Pancreas (tissue), 10 donors: ENCODE measurements at regions not wholly inside any gene's neighbourhood (a gene's known extent, or its start where the extent isn't known, plus 50 kb on each side); places are given as distances from the start of the nearest gene placed in this dataset.
A peak's percentile ranks its signal among the peaks of the same experiment; 100 is the strongest.
"Not testable (repeated sequence)": the region's sequence is repeated elsewhere in the genome, so short reads cannot be mapped to it uniquely, and the experiment has no call there.

Source experiments
- ATAC-seq, 4 donors: fragments of 200-7000 bp; cut with Tn5 transposase; one replicate each; pipeline versions ENCODE4 v1.8.0 to v1.9.1; 2020; ENCODE audit warnings: mild to moderate bottlenecking in 4 of 4, moderate library complexity in 4 of 4
- DNase-seq, 6 donors: peaks; one replicate each; pipeline ENCODE4 v3.0.0-alpha.2; 2020
- FAIRE-seq: peaks from 2 replicates; lab custom pipeline; 2012; peaks lifted over from hg19 to GRCh38; lab: Jason Lieb, UNC
- H3K27ac ChIP-seq, 4 donors: fragments of 200-600 bp; sonication (generic); 1 replicate in 3 of 4; 2 replicates in 1 of 4; pipeline versions ENCODE4 v1.5.0 to v1.8.0; 2020
- H3K27me3 ChIP-seq, 4 donors: fragments of 200-600 bp; one replicate each; pipeline ENCODE4 v1.8.0; 2021
- H3K36me3 ChIP-seq, 3 donors: fragments of 200-600 bp; sonication (generic) in 1 of 3; one replicate each; pipeline versions ENCODE4 v1.5.0 to v1.8.0; 2020 to 2021
- H3K4me1 ChIP-seq, 3 donors: fragments of 200-600 bp; one replicate each; pipeline ENCODE4 v1.8.0; 2021
- H3K4me3 ChIP-seq, 4 donors: fragments of 200-600 bp; sonication (generic) in 2 of 4; one replicate each; pipeline versions ENCODE4 v1.5.0 to v1.8.0; 2020 to 2021
- H3K9me3 ChIP-seq, 4 donors: fragments of 200-600 bp; one replicate each; pipeline ENCODE4 v1.8.0; 2021
- CTCF ChIP-seq, 4 donors: fragments of 200-600 bp; sonication (generic) in 3 of 4; IDR thresholded peaks; one replicate each; pipeline versions ENCODE4 v1.5.0 to v1.8.0; 2021; ENCODE audit warnings: antibody characterized with exemption in 4 of 4
- WGBS, 2 donors: extraction: QIAGEN DNeasy Blood & Tissue Kit; methylation state at CpG; one replicate each; pipeline ENCODE4 v1.1.7; 2013; 5-methylcytosine and 5-hydroxymethylcytosine counted together
- intact Hi-C, 3 donors: fragments of 100-400 bp; cut with DNase I; formaldehyde crosslinking; loops; one replicate each; pipeline versions ENCODE4 v1.11.1 to v1.14.2; 2022
- donor health status: healthy with polysubstance abuse.
- donor health status: DM: no; HTN: no; CAD: no; lungs with moderate emphysema.
- donor health status: DM: no; HTN: no; CAD: no.
- donor health status: control.
- donor health status: control.
- donor health status: Bipolar disorder and iron deficiency.
- donor health status: DM: yes; HTN: yes; CAD: no.
- donor health status: DM: no; HTN: no; CAD: no.
- donor health status: DM: no; HTN: no; CAD: no.
- donor health status: DM: yes; HTN: yes; CAD: no.

DNA sequence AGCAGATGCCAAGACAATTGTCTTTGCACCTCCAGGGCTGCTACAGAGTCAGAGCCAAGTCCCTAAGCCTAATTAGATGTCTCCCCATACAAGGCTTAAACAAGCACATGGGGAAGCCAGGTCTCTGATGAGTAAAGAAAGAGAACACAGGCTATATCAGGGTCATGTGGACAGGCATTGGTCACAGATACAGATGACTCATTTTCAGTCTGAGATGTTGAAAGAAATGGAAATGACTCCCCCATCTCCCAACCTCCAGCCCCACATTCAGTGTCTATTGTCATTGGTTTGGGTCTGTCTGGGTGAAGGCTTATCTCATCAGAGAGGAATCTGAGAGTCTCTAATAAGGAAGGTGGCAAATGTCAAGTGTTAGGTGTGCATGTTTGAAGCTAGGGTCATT lies 290.1 kb upstream of the KIAA1217 start:
- Histone ChIP-seq H3K4me1 (no peaks in the 10 kb centered on the region), H3K36me3 (no peaks in the 10 kb centered on the region), H3K4me3 (no peak overlapping the region), H3K27ac (no peak overlapping the region), H3K9me3 (no peaks in the 10 kb centered on the region), H3K27me3 (no peaks in the 10 kb centered on the region)
- intact Hi-C loops: no loop called here
- FAIRE-seq (no peak), ATAC-seq (peak in 2 of 4 donors; percentile 16 to 36), DNase-seq (no peak)
- no peak for TF ChIP-seq CTCF (IDR thresholded peaks at IDR 0.05)

GRCh38 chr10:23927576-23928325 lies 281.2 kb upstream of the KIAA1217 start:
- ATAC-seq: no peak
- no peak for DNase-seq
- Histone ChIP-seq H3K27ac (no peak overlapping the region), H3K4me3 (no peak overlapping the region), H3K9me3 (no peaks in the 10 kb centered on the region), H3K4me1 (no peaks in the 10 kb centered on the region), H3K27me3 (no peaks in the 10 kb centered on the region), H3K36me3 (no peaks in the 10 kb centered on the region)
- intact Hi-C loops: no loop called here
- WGBS, 2 donors: 80 to 84% methylated on average over 8 of the region's 8 CpGs
- no peak for FAIRE-seq
- TF ChIP-seq CTCF (IDR thresholded peaks at IDR 0.05): no peak

DNA sequence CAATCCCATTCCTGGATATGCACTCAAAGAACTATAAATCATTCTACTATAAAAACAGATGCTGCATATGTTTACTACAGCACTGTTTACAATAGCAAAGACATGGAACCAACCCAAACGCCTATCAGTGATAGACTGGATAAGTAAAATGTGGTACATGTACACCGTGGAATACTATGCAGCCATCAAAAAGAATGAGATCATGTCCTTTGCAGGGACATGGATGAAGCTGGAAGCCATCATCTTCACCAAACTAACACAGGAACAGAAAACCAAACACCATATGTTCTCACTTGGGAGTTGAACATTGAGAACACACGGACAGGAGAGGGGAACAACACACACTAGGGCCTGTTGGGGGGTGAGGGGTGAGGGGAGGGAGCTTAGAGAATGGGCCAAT lies 274.9 kb upstream of the KIAA1217 start:
- intact Hi-C loops, DNase-seq, H3K4me1 ChIP-seq, H3K4me3 ChIP-seq, FAIRE-seq, H3K36me3 ChIP-seq, H3K27ac ChIP-seq, H3K9me3 ChIP-seq, ATAC-seq, H3K27me3 ChIP-seq: not testable (repeated sequence)
- 64 to 81% methylated on average over 3 of the region's 3 CpGs for WGBS, 2 donors

DNA sequence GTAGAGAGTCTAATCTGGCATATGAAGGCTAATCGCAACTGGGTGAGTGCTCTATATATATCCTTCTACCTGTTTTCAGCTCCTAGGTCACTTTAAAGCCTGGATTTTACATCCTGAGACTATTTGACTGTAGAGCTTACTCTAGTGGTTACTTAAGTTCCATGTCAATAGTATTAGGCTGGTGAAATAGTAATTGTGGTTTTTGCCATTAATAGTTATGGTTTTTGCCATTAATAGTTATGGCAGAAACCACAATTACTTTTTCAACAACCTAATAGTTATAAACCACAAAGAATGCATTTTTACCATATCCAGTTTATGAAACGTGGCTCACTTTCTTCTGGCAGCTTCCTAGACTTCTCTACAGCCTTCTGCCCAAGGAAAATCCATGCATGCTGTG lies 263.1 kb upstream of the KIAA1217 start:
- no peak for TF ChIP-seq CTCF (IDR thresholded peaks at IDR 0.05)
- H3K36me3 ChIP-seq: no peaks in the 10 kb centered on the region
- H3K27me3 ChIP-seq: no peaks in the 10 kb centered on the region
- FAIRE-seq: no peak
- no peak overlapping the region for H3K4me3 ChIP-seq
- H3K4me1 ChIP-seq: no peaks in the 10 kb centered on the region
- intact Hi-C loops: no loop called here
- H3K27ac ChIP-seq: no peak overlapping the region
- WGBS, 2 donors: 74 to 77% methylated on average over 2 of the region's 2 CpGs
- no peak for DNase-seq
- no peak for ATAC-seq
- H3K9me3 ChIP-seq: no peaks in the 10 kb centered on the region

- Histone ChIP-seq H3K27ac (no peak overlapping the region), H3K36me3 (no peaks in the 10 kb centered on the region), H3K4me3 (no peak overlapping the region), H3K27me3 (no peaks in the 10 kb centered on the region), H3K4me1 (no peaks in the 10 kb centered on the region), H3K9me3 (no peaks in the 10 kb centered on the region)
- intact Hi-C loops: no loop called here
- 76 to 91% methylated on average over 6 of the region's 6 CpGs for WGBS, 2 donors
- no peak for FAIRE-seq
- no peak for TF ChIP-seq CTCF (IDR thresholded peaks at IDR 0.05)
- DNase-seq: no peak
- no peak for ATAC-seq
These were observed 257.1 kb upstream of the KIAA1217 start for GRCh38 chr10:23951841-23952240.
